Stimulated activated CD8-positive, alpha-beta memory T cell treated with anti-CD3 and anti-CD28 coated beads, Interleukin-15, amount 100 ng/mL, for 1 hour (primary cell): ENCODE measurements at regions not wholly inside any gene's neighbourhood (a gene's known extent, or its start where the extent isn't known, plus 50 kb on each side); places are given as distances from the start of the nearest gene placed in this dataset.
"Not testable (repeated sequence)": the region's sequence is repeated elsewhere in the genome, so short reads cannot be mapped to it uniquely, and the experiment has no call there.

Experiments used
- DNase-seq: peaks from one replicate; pipeline ENCODE4 v3.0.0-alpha.2; 2020; ENCODE audit warnings: low read depth

GRCh38 chr13:58352100-58352499 lies 720.6 kb downstream of the PCDH17 start:
- not testable (repeated sequence) for DNase-seq

- DNase-seq: no peak
Measured at GRCh38 chr13:58369936-58370335, 738.4 kb downstream of the PCDH17 start.

GRCh38 chr13:58376349-58376748 lies 744.8 kb downstream of the PCDH17 start:
- no peak for DNase-seq

GRCh38 chr13:58376775-58377174 lies 745.2 kb downstream of the PCDH17 start:
- DNase-seq: no peak

GRCh38 chr13:58379221-58379620 lies 747.7 kb downstream of the PCDH17 start:
- DNase-seq: no peak

- not testable (repeated sequence) for DNase-seq
Measured at GRCh38 chr13:58385336-58385735, 753.8 kb downstream of the PCDH17 start.

- no peak for DNase-seq
Measured at GRCh38 chr13:58397596-58398387, 766.2 kb downstream of the PCDH17 start.

GRCh38 chr13:58399263-58399662 lies 767.7 kb downstream of the PCDH17 start:
- no peak for DNase-seq

GRCh38 chr13:58406545-58406944 lies 775.0 kb downstream of the PCDH17 start:
- DNase-seq: no peak

- DNase-seq: no peak
Measured at GRCh38 chr13:58429917-58430316, 798.4 kb downstream of the PCDH17 start.

- DNase-seq: no peak
Measured at GRCh38 chr13:58434943-58435342, 803.4 kb downstream of the PCDH17 start.

- DNase-seq: no peak
Measured at GRCh38 chr13:58437427-58437826, 805.9 kb downstream of the PCDH17 start.

- no peak for DNase-seq
Measured at GRCh38 chr13:58446979-58447378, 815.4 kb downstream of the PCDH17 start.

GRCh38 chr13:58452123-58452623 lies 820.6 kb downstream of the PCDH17 start:
- DNase-seq: no peak

GRCh38 chr13:58455094-58455493 lies 823.5 kb downstream of the PCDH17 start:
- no peak for DNase-seq

GRCh38 chr13:58461217-58461616 lies 829.7 kb downstream of the PCDH17 start:
- DNase-seq: no peak

- no peak for DNase-seq
Measured at GRCh38 chr13:58463841-58464240, 832.3 kb downstream of the PCDH17 start.

- no peak for DNase-seq
Measured at GRCh38 chr13:58467176-58467575, 835.6 kb downstream of the PCDH17 start.

GRCh38 chr13:58472483-58472882 lies 840.9 kb downstream of the PCDH17 start:
- no peak for DNase-seq

GRCh38 chr13:58474581-58474980 lies 843.0 kb downstream of the PCDH17 start:
- DNase-seq: no peak

- no peak for DNase-seq
Measured at GRCh38 chr13:58476206-58476918, 844.8 kb downstream of the PCDH17 start.

GRCh38 chr13:58478858-58479257 lies 847.3 kb downstream of the PCDH17 start:
- no peak for DNase-seq

GRCh38 chr13:58480061-58480460 lies 848.5 kb downstream of the PCDH17 start:
- DNase-seq: no peak
